ENCODE measurements at regions not wholly inside any gene's neighbourhood (a gene's known extent, or its start where the extent isn't known, plus 50 kb on each side); places are given as distances from the start of the nearest gene placed in this dataset.

DNA sequence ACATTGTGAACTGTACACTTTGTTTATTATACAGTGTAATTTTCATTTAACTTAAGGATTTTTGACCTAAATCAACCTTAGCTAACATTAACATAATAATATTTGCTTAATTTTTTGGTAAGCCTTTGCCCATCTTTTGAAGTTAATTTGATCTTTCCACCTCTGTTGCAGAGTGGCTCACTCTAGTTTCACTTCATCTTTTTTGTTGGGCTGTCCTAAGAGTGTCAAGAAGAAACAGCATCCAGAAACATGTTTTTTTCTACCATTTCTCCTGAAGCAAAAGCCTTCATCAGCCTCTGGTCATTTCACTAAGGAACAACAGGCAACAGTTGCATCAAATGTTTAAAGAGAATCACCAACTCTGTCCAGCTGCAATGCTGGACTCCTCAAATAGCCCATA, 824.7 kb downstream of the REEP3 start:
- TF ChIP-seq, protein P1, sequence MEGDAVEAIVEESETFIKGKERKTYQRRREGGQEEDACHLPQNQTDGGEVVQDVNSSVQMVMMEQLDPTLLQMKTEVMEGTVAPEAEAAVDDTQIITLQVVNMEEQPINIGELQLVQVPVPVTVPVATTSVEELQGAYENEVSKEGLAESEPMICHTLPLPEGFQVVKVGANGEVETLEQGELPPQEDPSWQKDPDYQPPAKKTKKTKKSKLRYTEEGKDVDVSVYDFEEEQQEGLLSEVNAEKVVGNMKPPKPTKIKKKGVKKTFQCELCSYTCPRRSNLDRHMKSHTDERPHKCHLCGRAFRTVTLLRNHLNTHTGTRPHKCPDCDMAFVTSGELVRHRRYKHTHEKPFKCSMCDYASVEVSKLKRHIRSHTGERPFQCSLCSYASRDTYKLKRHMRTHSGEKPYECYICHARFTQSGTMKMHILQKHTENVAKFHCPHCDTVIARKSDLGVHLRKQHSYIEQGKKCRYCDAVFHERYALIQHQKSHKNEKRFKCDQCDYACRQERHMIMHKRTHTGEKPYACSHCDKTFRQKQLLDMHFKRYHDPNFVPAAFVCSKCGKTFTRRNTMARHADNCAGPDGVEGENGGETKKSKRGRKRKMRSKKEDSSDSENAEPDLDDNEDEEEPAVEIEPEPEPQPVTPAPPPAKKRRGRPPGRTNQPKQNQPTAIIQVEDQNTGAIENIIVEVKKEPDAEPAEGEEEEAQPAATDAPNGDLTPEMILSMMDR (conservative IDR thresholded peaks at IDR 0.05; ENCODE audit: low read depth in 2 of 2), result no peak
- no peak for TF ChIP-seq POLR2AphosphoS5 (IDR thresholded peaks at IDR 0.05; ENCODE audit: low read depth)
- no peak for TF ChIP-seq REST (IDR thresholded peaks at IDR 0.05; ENCODE audit: unreplicated experiment)
- no peak for TF ChIP-seq STAT1 (IDR thresholded peaks at IDR 0.05; ENCODE audit: unreplicated experiment)
- no peak for TF ChIP-seq ETS1 (IDR thresholded peaks at IDR 0.05)
- no peak for TF ChIP-seq EZH2 (IDR thresholded peaks at IDR 0.05; ENCODE audit: low read depth, unreplicated experiment)
- TF ChIP-seq EZH2phosphoT487 (IDR thresholded peaks at IDR 0.05; ENCODE audit: unreplicated experiment), result no peak
- TF ChIP-seq JUNB (IDR thresholded peaks at IDR 0.05; ENCODE audit: unreplicated experiment), result no peak
